GM21528 (cell line): ENCODE measurements at regions not wholly inside any gene's neighbourhood (a gene's known extent, or its start where the extent isn't known, plus 50 kb on each side); places are given as distances from the start of the nearest gene placed in this dataset.
A peak's percentile ranks its signal among the peaks of the same experiment; 100 is the strongest.

ENCODE experiments used
- ATAC-seq: cut with Tn5 transposase; IDR thresholded peaks from one replicate; pipeline ENCODE4 v1.9.1; 2021; ENCODE audit warnings: mild to moderate bottlenecking, moderate library complexity; ENCODE audit not compliant: unreplicated experiment, low FRiP score

DNA sequence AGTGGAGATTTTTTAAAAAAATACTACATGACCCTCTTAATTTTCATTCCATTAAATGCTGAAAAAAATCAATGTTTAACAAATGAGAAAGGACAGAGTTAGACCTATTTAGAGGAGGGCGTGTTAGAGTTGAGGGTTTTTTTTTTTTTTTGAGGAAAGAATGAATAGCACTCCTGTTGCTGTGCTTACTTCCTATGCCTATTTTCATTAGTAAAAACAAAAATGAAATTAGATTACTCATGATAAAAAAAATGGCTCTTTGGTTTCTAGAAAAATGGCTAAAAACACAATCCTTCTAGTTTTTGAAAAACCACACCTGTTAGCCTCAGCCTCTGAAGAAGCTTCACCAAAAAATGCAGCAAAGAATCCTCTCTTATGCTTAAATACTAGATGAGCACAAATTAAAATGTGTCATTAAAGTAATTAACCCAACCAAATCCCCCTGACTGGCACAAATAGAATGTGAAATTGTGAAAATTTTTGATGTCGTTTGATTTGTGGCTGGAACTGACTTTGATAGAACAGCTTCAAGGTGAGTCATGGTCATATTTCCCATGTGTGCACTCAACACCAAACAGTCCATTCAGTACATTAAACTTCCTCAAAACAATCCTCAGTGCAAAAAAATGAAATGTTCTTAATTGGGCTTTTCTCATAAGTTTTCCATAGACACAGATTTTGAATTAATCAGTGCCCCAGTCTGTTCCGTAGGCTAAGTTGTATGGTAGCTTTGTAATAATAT lies 98.0 kb downstream of the MACIR start:
- peak; percentile 49 for ATAC-seq

DNA sequence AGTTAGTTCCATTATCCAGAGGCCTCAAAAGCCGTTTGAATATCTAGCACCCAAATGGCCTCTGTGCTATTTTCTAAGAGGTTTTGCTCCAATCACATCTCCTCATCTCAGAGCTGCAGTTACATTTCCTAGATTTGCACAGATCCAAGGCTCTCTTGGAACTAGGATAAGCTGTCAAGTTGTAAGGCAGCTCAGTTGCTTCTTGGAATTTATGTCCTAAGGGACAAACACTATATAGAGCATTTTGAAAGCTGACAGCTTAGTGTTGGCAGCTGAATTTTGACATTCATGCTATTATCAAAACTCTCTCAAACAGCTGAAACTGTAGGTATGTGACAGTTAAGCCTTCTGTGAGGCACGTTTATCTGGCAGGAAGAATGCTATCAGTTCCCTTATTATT lies 97.0 kb downstream of the MACIR start:
- no peak for ATAC-seq

DNA sequence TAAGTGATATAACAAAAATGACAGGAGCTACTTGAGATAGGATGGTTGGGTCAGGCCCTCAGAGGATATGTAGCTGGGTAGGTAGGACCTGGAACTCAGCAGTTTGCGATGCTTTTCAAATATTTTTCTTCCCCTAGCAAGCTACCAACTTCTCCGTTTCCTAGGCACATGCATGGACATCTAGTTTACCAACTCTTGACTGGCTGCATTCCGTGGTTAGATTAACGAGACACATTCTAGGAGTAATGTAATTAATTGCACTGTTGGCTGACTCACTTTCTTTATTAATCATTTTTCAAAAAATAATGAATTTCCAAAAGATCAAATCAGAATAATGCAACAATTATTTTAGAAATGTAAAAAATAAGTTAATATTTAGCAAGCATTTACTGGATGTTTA lies 95.9 kb downstream of the MACIR start:
- no peak for ATAC-seq

DNA sequence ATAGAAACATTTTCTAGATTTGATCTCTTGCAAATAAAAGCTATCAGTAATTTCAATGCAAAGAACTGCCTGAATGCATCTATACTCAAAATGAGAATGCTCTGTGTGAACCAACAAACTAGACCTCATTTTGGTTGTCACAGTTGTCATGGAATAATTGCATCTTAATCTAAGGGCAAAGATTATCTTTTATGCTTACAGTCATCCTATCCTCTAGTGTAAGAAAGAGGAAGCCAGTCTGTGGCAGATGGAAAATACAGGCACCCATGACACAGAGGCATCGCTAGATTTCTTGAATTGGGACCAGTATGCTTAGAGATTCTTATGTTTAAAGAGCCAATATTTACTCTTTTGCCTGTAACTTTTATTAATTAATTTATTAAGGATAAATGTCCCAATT lies 95.0 kb downstream of the MACIR start:
- no peak for ATAC-seq

DNA sequence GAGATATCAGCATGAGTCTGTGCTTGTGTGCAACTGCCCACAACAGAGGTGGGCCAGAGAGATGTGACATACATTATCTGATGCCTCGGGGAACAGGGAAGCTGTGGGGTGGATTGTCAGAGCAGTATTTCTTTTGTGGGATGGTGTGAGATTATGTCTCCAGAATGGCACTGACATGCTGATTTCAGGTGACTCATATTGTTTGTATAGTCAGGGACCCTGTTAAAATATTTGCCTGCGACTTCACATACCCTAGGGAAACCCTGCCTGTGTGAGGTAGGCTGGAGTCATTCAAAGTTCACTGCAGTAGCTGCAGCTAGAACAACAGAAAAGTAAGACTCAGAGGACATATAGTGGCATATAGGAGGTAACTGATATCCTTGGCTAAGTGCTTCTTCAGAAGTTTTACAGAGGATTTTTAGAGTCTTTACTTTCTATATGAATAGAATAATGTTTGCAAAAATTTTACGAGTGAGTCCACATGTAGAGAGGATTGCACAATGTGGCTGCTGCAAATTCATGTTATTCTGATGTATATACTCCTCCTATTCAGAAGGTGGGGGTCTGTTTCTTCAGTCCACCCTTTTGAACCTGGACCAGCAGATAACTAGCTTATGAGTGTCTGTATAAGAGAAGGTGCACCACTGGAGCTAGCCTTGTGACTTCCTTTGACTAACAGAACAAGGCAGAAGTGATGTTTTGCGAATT lies 89.3 kb downstream of the MACIR start:
- ATAC-seq: no peak

DNA sequence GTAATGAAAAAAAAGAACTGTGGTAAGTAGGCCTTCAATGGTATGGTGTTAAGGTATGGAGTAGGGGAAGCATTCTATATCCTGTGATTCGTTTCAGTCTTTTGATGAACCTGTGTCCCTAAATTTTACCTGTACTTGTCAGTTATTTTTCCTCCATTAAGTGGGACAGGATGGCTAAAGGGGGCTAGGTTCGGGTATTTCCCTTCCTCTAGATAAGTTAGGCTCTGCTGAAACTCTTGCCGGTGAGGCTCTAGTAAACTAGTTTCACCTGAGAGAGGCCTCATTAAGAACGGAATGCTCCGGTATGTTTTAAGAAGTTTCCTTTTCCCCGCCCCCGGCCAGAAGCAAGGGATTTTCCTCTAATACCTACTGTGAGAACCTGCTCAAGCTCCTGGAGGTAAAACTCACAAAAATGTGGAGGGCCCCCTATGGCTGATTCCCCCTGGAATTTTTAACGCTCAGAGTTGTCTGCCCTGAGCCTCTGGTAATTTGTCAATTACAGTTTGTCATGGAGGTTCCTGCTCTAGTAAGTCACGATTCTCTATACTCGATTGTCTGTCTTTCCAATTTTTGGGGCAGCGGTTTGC lies 87.7 kb downstream of the MACIR start:
- no peak for ATAC-seq

DNA sequence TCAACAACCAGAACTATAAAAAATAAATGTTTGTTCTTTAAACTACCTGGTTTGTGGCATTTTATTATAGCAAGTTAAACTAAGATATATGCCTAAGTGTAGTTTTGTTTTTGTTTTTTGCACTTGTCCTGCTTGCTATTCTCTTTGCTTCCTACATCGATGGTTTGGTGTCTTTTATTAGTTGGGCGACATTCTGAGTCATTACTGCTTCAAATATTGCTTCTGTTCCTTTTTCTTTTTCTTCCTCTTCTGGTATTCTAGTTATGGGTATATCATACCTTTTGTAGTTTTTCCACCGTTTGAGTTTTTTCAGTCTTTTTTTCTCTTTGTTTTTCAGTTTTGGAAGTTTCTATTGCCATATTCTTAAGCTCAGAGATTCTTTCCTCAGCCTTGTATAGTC lies 86.9 kb downstream of the MACIR start:
- no peak for ATAC-seq

DNA sequence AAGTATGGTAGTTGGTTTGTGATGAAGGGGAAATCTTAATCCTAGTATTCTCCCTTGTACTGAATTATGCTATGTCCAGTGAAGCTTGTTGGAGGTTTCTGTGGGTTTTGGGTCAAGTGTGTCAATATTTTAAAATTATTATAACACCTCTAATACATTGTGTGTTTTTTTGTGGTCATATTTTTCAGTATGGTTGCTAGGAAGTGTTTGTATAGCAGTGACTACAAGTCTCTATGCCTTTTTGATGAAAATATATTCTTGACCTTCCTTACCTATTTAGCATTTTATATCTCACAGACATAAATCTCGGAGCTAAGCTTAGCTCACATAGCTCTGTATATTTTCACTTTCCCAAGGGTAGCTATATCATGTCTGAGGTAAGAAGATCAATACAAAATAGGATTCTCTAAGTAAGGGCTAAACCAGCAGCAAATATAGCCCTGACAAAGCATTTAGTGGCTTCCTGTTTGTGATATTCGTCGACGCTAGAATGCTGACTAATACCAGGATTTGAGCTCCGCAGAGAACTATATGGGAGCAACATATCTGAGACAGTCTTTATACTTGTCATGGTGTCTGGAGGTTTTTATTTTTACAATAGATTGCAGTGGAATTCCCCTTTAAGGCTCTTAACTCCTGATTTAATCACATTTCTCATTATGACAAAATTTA lies 82.3 kb downstream of the MACIR start:
- ATAC-seq: peak; percentile 100

DNA sequence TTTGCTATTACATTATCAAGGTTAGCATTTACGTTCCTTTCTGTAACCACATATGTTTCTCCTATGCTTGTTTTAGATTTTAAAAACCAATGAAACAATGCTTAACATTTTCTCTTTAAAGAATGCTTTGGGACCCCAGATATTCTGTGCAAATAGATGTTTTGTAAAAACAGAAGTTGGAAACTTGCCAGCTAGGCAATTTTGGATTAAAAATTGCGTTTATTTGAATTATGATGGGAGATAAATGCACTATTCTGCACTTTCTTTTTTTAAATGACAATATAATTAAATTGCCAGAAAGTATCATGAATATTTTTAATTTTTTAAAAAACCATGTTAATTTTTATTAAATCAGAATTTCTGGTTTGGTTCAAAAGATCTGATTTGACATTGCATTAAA lies 81.6 kb downstream of the MACIR start:
- ATAC-seq: no peak

DNA sequence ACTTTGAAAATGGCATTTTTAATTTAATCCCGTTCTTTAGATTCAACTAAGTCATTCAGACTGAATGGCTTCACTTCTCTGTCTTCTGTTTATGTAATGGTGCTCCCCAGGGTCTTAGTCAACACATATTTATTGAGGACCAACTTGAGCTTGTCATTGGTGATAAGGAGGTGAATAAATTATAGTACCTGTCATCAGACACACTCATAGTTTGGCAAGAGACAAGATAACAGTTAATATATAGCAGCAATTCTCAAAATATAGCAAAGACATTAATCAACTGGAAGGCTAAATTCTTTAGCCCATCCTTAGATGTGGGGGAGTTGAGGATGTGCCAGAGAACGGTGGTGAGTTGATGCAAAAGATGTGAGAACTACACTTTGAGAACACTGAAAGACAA lies 78.4 kb downstream of the MACIR start:
- no peak for ATAC-seq

DNA sequence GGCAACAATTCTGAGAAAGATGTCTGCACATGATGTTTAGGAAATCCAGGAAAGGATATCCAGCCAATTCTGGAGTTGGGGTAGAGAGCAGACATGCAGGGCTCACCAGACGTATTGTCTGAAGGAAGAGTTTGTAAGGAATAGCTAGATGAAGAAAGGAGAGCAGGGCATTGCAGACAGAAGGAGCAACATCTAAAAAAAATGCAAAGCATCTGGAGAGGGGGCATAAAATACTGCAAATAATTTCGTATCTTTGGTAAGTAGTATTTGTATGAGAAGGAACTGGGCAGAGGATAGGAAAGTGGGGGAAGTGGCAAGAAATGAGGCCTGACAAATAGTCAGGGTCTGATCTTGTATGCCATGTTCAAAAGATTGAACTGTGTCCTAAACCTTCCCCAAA lies 74.8 kb downstream of the MACIR start:
- no peak for ATAC-seq

DNA sequence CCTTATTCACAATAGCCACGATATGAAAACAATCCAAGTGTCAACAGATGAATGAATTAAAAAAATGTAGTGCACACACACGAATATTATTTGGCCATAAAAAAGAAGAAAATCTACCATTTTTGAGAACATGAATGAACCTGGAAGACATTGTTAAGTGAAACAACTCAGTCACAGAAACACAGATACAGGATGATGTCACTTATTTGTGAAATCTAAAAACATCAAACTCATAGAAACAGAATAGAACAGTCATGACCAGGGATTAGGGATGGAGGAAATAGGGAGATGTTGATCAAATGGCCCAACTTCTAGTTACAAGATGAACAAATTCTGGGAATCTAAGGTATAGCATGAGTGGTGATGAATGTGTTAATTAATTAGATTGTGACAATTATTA lies 72.3 kb downstream of the MACIR start:
- ATAC-seq: no peak
